ENCODE measurements at regions not wholly inside any gene's neighbourhood (a gene's known extent, or its start where the extent isn't known, plus 50 kb on each side); places are given as distances from the start of the nearest gene placed in this dataset.

DNA sequence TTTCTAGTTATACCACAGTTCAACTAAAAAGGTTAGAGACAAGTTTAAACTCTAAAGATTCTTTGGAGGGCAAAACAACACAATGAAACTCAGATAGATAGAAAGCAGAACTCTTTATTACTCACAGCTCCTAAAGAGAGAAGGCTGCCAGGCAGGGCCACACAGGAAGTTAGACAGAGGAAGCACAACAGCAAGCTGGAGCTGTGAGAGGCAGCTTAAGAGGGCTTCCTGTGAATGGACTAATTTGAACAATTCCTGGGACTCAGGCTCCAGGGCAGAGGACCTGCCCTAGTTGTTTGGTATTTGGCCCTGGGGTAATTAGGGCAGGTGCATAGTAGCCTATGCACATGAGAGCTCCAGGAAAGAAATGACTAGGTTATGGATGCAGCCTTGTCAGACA lies 803.6 kb downstream of the DIAPH3 start:
- no peak overlapping the region for H3K9ac ChIP-seq (ENCODE audit: low read length)
- H4K20me1 ChIP-seq (ENCODE audit: insufficient read depth, low read depth, low read length): no peaks in the 10 kb centered on the region
- no peaks in the 10 kb centered on the region for H3K4me1 ChIP-seq (ENCODE audit: low read length)
- no peak overlapping the region for H3K4me2 ChIP-seq (ENCODE audit: low read depth, low read length, poor library complexity, severe bottlenecking)
- H2AFZ ChIP-seq (ENCODE audit: low read length): no peak overlapping the region
- no peak overlapping the region for H3K4me3 ChIP-seq (ENCODE audit: low read length)
- H3K9me3 ChIP-seq (ENCODE audit: low read length): no peaks in the 10 kb centered on the region
- H3K27ac ChIP-seq (ENCODE audit: low read length): no peak overlapping the region
- no peaks in the 10 kb centered on the region for H3K36me3 ChIP-seq (ENCODE audit: insufficient read depth, low read length)
- no peaks in the 10 kb centered on the region for H3K27me3 ChIP-seq (ENCODE audit: low read length)
- no peaks in the 10 kb centered on the region for H3K9me2 ChIP-seq (replicated peaks; ENCODE audit: insufficient read depth, low read length)
- no peak for DNase-seq
- H3K79me2 ChIP-seq (ENCODE audit: low read length): no peaks in the 10 kb centered on the region

DNA sequence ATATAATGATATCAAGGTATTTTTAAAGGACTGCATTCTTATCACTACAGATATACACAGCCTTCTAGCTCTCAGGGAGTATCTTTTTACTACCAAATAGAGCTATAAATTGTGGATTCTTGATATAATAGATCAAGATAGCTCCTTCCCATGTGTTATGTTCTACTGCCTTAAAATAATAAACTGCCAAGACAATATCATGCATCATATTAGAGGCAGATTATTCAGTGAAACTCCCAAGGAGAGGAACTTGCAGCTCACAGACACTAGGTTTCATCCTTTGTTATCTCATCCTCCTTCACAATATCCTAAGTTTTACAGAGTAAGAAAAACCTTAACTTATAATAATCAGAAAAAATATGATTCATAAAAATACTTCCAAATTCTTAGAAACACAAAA lies 802.8 kb downstream of the DIAPH3 start:
- Histone ChIP-seq H3K36me3 (ENCODE audit: insufficient read depth, low read length) (no peaks in the 10 kb centered on the region), H3K4me2 (ENCODE audit: low read depth, low read length, poor library complexity, severe bottlenecking) (no peak overlapping the region), H3K27me3 (ENCODE audit: low read length) (no peaks in the 10 kb centered on the region), H3K27ac (ENCODE audit: low read length) (no peak overlapping the region), H2AFZ (ENCODE audit: low read length) (no peak overlapping the region), H3K4me1 (ENCODE audit: low read length) (no peaks in the 10 kb centered on the region), H3K9me3 (ENCODE audit: low read length) (no peaks in the 10 kb centered on the region), H3K9ac (ENCODE audit: low read length) (no peak overlapping the region), H3K79me2 (ENCODE audit: low read length) (no peaks in the 10 kb centered on the region), H3K4me3 (ENCODE audit: low read length) (no peak overlapping the region), H3K9me2 (replicated peaks; ENCODE audit: insufficient read depth, low read length) (no peaks in the 10 kb centered on the region), H4K20me1 (ENCODE audit: insufficient read depth, low read depth, low read length) (no peaks in the 10 kb centered on the region)
- no peak for DNase-seq

DNA sequence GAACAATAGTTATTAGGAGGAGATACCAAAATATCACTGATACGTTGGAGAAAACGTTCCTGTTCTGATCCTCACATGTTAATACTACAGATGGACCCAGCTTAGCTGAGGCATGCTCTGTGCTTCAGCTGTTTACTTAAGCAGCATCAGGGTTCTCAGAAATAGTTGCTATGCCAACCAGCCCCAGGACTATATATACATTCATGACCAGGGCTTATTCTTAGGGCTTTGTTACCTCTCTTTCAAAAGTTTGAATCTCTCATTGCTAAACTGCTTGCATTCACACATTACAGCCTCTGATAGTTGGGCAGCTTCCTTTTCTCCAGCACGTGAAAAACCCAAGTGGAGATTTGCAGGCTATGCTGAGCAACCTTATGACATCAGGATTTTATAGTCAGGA lies 800.4 kb downstream of the DIAPH3 start:
- Histone ChIP-seq H3K27me3 (ENCODE audit: low read length) (no peaks in the 10 kb centered on the region), H3K79me2 (ENCODE audit: low read length) (no peaks in the 10 kb centered on the region), H4K20me1 (ENCODE audit: insufficient read depth, low read depth, low read length) (no peaks in the 10 kb centered on the region), H3K36me3 (ENCODE audit: insufficient read depth, low read length) (no peaks in the 10 kb centered on the region), H3K4me3 (ENCODE audit: low read length) (no peak overlapping the region), H2AFZ (ENCODE audit: low read length) (no peak overlapping the region), H3K9ac (ENCODE audit: low read length) (no peak overlapping the region), H3K4me2 (ENCODE audit: low read depth, low read length, poor library complexity, severe bottlenecking) (no peak overlapping the region), H3K9me3 (ENCODE audit: low read length) (no peaks in the 10 kb centered on the region), H3K27ac (ENCODE audit: low read length) (no peak overlapping the region), H3K9me2 (replicated peaks; ENCODE audit: insufficient read depth, low read length) (no peaks in the 10 kb centered on the region), H3K4me1 (ENCODE audit: low read length) (no peaks in the 10 kb centered on the region)
- DNase-seq: no peak

DNA sequence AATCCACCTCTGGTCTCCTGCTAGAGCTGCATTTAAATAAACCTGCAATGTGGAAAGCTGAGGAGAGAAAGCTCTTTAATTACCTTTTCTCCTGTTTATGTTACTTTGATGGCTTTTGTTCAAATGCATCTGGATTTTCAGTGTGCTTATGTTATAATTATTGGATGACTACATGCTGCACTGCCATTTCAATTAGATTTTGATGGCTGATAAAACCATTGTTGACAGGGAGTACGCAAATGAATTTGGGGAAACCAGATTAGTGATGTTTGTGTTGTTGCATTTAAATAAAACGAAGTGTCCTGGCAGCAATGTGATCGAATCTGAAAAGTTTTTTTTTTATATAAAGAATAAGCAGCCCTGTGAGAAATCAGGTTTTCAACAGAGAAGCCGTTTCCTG lies 799.8 kb downstream of the DIAPH3 start:
- H4K20me1 ChIP-seq (ENCODE audit: insufficient read depth, low read depth, low read length): no peaks in the 10 kb centered on the region
- no peak overlapping the region for H3K4me3 ChIP-seq (ENCODE audit: low read length)
- no peaks in the 10 kb centered on the region for H3K4me1 ChIP-seq (ENCODE audit: low read length)
- H3K79me2 ChIP-seq (ENCODE audit: low read length): no peaks in the 10 kb centered on the region
- no peaks in the 10 kb centered on the region for H3K36me3 ChIP-seq (ENCODE audit: insufficient read depth, low read length)
- H3K9ac ChIP-seq (ENCODE audit: low read length): no peak overlapping the region
- H2AFZ ChIP-seq (ENCODE audit: low read length): no peak overlapping the region
- DNase-seq: no peak
- H3K4me2 ChIP-seq (ENCODE audit: low read depth, low read length, poor library complexity, severe bottlenecking): no peak overlapping the region
- H3K9me3 ChIP-seq (ENCODE audit: low read length): no peaks in the 10 kb centered on the region
- H3K27me3 ChIP-seq (ENCODE audit: low read length): no peaks in the 10 kb centered on the region
- H3K9me2 ChIP-seq (replicated peaks; ENCODE audit: insufficient read depth, low read length): no peaks in the 10 kb centered on the region
- no peak overlapping the region for H3K27ac ChIP-seq (ENCODE audit: low read length)

DNA sequence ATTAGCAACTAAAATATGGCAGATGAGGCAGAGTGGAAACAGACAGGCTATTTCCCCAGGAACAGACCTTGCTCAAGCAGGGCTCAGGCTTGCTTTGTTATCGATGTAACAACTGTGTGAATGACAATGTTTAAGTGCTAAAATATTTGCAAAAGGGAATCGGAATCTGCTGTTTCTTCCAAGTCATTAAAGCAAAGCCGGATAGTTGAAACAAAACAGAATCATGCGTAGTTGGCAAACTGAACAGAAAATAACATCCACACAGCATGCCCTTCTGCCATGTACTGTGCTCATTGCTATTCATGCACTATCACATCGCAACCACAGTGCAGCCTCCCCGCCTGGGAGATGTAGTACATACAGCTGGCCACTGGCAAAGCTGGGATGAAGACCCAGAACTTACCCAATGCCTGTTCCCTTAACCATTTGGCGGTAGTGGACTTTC lies 799.1 kb downstream of the DIAPH3 start:
- Histone ChIP-seq H4K20me1 (ENCODE audit: insufficient read depth, low read depth, low read length) (no peaks in the 10 kb centered on the region), H3K9ac (ENCODE audit: low read length) (no peak overlapping the region), H3K9me2 (replicated peaks; ENCODE audit: insufficient read depth, low read length) (no peaks in the 10 kb centered on the region), H3K27me3 (ENCODE audit: low read length) (no peaks in the 10 kb centered on the region), H3K79me2 (ENCODE audit: low read length) (no peaks in the 10 kb centered on the region), H3K4me2 (ENCODE audit: low read depth, low read length, poor library complexity, severe bottlenecking) (no peak overlapping the region), H3K36me3 (ENCODE audit: insufficient read depth, low read length) (no peaks in the 10 kb centered on the region), H3K27ac (ENCODE audit: low read length) (no peak overlapping the region), H3K4me3 (ENCODE audit: low read length) (no peak overlapping the region), H3K4me1 (ENCODE audit: low read length) (no peaks in the 10 kb centered on the region), H3K9me3 (ENCODE audit: low read length) (no peaks in the 10 kb centered on the region), H2AFZ (ENCODE audit: low read length) (no peak overlapping the region)
- no peak for DNase-seq

DNA sequence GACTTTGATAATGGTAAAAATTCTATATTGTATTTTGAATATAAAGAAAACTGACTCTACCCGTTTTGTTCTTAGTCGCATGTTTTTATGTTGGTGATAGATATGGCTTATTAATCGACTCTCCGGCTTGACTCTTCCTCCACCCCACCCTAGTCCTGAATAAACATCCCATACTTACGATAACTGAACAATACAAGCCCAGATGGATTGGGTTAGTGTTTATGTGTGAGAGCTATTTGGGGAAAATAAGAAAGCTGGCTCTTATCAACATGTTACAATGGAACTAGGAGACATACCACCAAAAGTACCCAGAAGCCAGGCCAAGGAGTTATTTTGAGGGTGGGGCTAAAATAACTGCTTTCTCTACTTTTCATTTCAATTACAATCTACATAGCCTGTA lies 796.3 kb downstream of the DIAPH3 start:
- H3K4me1 ChIP-seq (ENCODE audit: low read length): no peaks in the 10 kb centered on the region
- H3K36me3 ChIP-seq (ENCODE audit: insufficient read depth, low read length): no peaks in the 10 kb centered on the region
- H3K9me3 ChIP-seq (ENCODE audit: low read length): no peaks in the 10 kb centered on the region
- H3K79me2 ChIP-seq (ENCODE audit: low read length): no peaks in the 10 kb centered on the region
- no peak overlapping the region for H3K4me3 ChIP-seq (ENCODE audit: low read length)
- H3K27ac ChIP-seq (ENCODE audit: low read length): no peak overlapping the region
- no peaks in the 10 kb centered on the region for H3K9me2 ChIP-seq (replicated peaks; ENCODE audit: insufficient read depth, low read length)
- no peaks in the 10 kb centered on the region for H3K27me3 ChIP-seq (ENCODE audit: low read length)
- no peak overlapping the region for H2AFZ ChIP-seq (ENCODE audit: low read length)
- H3K9ac ChIP-seq (ENCODE audit: low read length): no peak overlapping the region
- no peaks in the 10 kb centered on the region for H4K20me1 ChIP-seq (ENCODE audit: insufficient read depth, low read depth, low read length)
- no peak overlapping the region for H3K4me2 ChIP-seq (ENCODE audit: low read depth, low read length, poor library complexity, severe bottlenecking)
- DNase-seq: no peak

DNA sequence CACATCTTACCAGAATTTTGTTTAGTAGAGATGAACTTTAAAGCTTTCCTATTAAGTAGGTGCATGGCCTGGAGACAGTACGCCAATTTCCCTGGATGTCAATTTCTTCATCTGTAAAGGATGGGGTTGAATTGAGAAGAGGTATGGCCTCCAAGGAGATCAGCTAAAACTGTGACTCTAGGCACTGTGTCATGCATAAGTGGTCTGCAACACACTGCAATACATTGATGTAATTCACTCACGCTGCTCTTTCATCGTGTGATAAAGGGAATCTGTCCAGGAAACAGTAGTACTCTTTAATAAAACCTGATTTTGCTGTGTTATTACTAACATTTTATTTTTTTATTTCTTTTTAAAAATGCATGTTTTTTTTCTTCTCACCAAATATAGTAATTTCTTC lies 795.8 kb downstream of the DIAPH3 start:
- Histone ChIP-seq H3K27ac (ENCODE audit: low read length) (no peak overlapping the region), H3K36me3 (ENCODE audit: insufficient read depth, low read length) (no peaks in the 10 kb centered on the region), H3K4me2 (ENCODE audit: low read depth, low read length, poor library complexity, severe bottlenecking) (no peak overlapping the region), H3K9me2 (replicated peaks; ENCODE audit: insufficient read depth, low read length) (no peaks in the 10 kb centered on the region), H3K4me3 (ENCODE audit: low read length) (no peak overlapping the region), H2AFZ (ENCODE audit: low read length) (no peak overlapping the region), H3K9ac (ENCODE audit: low read length) (no peak overlapping the region), H4K20me1 (ENCODE audit: insufficient read depth, low read depth, low read length) (no peaks in the 10 kb centered on the region), H3K4me1 (ENCODE audit: low read length) (no peaks in the 10 kb centered on the region), H3K27me3 (ENCODE audit: low read length) (no peaks in the 10 kb centered on the region), H3K79me2 (ENCODE audit: low read length) (no peaks in the 10 kb centered on the region), H3K9me3 (ENCODE audit: low read length) (no peaks in the 10 kb centered on the region)
- DNase-seq: no peak

DNA sequence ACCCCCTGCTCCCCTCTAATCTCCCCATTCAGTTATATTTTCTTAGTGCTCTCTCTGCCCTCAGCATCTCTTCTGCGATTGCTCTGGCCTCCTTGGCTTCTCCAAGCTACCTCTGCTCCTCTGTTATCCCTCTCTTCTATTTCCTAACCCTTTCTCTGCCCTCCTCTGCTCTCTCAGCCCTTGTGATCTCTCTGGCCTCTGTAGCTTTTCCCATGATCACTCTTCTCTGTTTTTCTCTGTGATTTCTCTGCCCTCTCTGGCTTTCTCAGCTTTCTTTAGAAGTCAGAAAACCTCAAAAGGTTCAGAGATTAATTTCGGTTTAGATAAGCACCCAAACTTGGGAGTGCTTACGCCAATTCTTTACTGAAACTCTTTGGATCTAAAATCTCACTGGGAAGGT lies 795.0 kb downstream of the DIAPH3 start:
- Histone ChIP-seq H3K4me1 (ENCODE audit: low read length) (no peaks in the 10 kb centered on the region), H3K79me2 (ENCODE audit: low read length) (no peaks in the 10 kb centered on the region), H3K4me2 (ENCODE audit: low read depth, low read length, poor library complexity, severe bottlenecking) (no peak overlapping the region), H3K27ac (ENCODE audit: low read length) (no peak overlapping the region), H3K9me2 (replicated peaks; ENCODE audit: insufficient read depth, low read length) (no peaks in the 10 kb centered on the region), H4K20me1 (ENCODE audit: insufficient read depth, low read depth, low read length) (no peaks in the 10 kb centered on the region), H3K4me3 (ENCODE audit: low read length) (no peak overlapping the region), H3K36me3 (ENCODE audit: insufficient read depth, low read length) (no peaks in the 10 kb centered on the region), H3K9ac (ENCODE audit: low read length) (no peak overlapping the region), H2AFZ (ENCODE audit: low read length) (no peak overlapping the region), H3K9me3 (ENCODE audit: low read length) (no peaks in the 10 kb centered on the region), H3K27me3 (ENCODE audit: low read length) (no peaks in the 10 kb centered on the region)
- no peak for DNase-seq

DNA sequence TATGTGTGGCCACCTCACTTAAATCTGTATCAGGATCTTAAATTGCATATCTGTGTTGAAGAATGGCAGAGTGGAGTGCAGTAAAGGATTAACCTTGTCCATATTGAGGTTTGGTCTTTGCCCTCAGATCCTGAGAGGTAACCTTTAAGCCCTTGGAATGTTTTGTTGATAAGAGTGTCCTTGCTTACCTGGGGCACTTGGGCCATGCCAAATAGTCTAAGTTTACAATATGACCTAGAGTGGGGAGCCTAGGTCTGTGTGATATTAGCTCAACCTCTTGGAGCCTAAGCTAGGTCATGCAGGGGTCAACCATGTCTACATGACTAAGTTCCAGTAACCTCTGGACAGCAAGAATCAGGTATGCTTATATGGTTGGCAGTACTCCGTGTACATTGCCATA lies 792.5 kb downstream of the DIAPH3 start:
- H3K27ac ChIP-seq (ENCODE audit: low read length): no peak overlapping the region
- H2AFZ ChIP-seq (ENCODE audit: low read length): no peak overlapping the region
- H3K79me2 ChIP-seq (ENCODE audit: low read length): no peaks in the 10 kb centered on the region
- H3K4me1 ChIP-seq (ENCODE audit: low read length): no peaks in the 10 kb centered on the region
- DNase-seq: no peak
- H3K36me3 ChIP-seq (ENCODE audit: insufficient read depth, low read length): no peaks in the 10 kb centered on the region
- H3K27me3 ChIP-seq (ENCODE audit: low read length): no peaks in the 10 kb centered on the region
- no peaks in the 10 kb centered on the region for H3K9me3 ChIP-seq (ENCODE audit: low read length)
- no peak overlapping the region for H3K4me3 ChIP-seq (ENCODE audit: low read length)
- H4K20me1 ChIP-seq (ENCODE audit: insufficient read depth, low read depth, low read length): no peaks in the 10 kb centered on the region
- H3K4me2 ChIP-seq (ENCODE audit: low read depth, low read length, poor library complexity, severe bottlenecking): no peak overlapping the region
- H3K9me2 ChIP-seq (replicated peaks; ENCODE audit: insufficient read depth, low read length): no peaks in the 10 kb centered on the region
- no peak overlapping the region for H3K9ac ChIP-seq (ENCODE audit: low read length)
